K562 (cell line): ENCODE measurements at regions not wholly inside any gene's neighbourhood (a gene's known extent, or its start where the extent isn't known, plus 50 kb on each side); places are given as distances from the start of the nearest gene placed in this dataset.

Experiments used
- CCAR2 ChIP-seq: fragments of 200-400 bp; formaldehyde crosslinking; IDR thresholded peaks from 2 replicates; pipeline ENCODE4 v1.6.1; 2017; ENCODE audit warnings: mild to moderate bottlenecking, low read depth, low read length
- ESRRA ChIP-seq: fragments of 450-650 bp; IDR thresholded peaks from 2 replicates; pipeline ENCODE4 v1.6.1; 2014; ENCODE audit warnings: low read depth, mild to moderate bottlenecking, moderate library complexity, borderline replicate concordance
- MTA1 ChIP-seq: fragments of 450-650 bp; IDR thresholded peaks from 2 replicates; pipeline ENCODE4 v1.6.1; 2017; ENCODE audit warnings: borderline replicate concordance
- NFE2 ChIP-seq: IDR thresholded peaks from 2 replicates; pipeline ENCODE4 v1.6.1; 2014; ENCODE audit warnings: antibody characterized with exemption, low read depth
- ZBTB17 ChIP-seq: fragments of 450-650 bp; formaldehyde crosslinking; IDR thresholded peaks from 2 replicates; pipeline ENCODE4 v1.4.0; 2020; ENCODE audit warnings: mild to moderate bottlenecking
- ZEB2 ChIP-seq: fragments of 450-650 bp; IDR thresholded peaks from 2 replicates; pipeline ENCODE4 v1.6.1; 2016
- ZNF311 ChIP-seq: fragments of 250-450 bp; sonication (Bioruptor Pico); IDR thresholded peaks from 2 replicates; pipeline ENCODE4 v1.4.0; 2020; ENCODE audit warnings: mild to moderate bottlenecking, moderate library complexity
- ZNF76 ChIP-seq: fragments of 250-450 bp; sonication (Bioruptor Pico); IDR thresholded peaks from 2 replicates; pipeline ENCODE4 v1.4.0; 2020; ENCODE audit warnings: mild to moderate bottlenecking, moderate library complexity, borderline replicate concordance
- TF ChIP-seq, protein P1 (sequence below): fragments of 450-650 bp; IDR thresholded peaks from 2 replicates; pipeline ENCODE4 v1.6.1; 2017; ENCODE audit warnings: antibody characterized with exemption, mild to moderate bottlenecking
- TF ChIP-seq, protein P2 (sequence below): sonication (generic); formaldehyde crosslinking; IDR thresholded peaks from 2 replicates; pipeline ENCODE4 v1.8.1; 2023; ENCODE audit warnings: mild to moderate bottlenecking, missing genetic modification reagents
- TF ChIP-seq, protein P3 (sequence below): fragments of 450-650 bp; IDR thresholded peaks from 2 replicates; pipeline ENCODE4 v1.7.1; 2018; ENCODE audit warnings: mild to moderate bottlenecking, low read depth; ENCODE audit not compliant: partially characterized antibody
- TF ChIP-seq, protein P4 (sequence below): fragments of 150-350 bp; conservative IDR thresholded peaks from 2 replicates; pipeline ENCODE4 v1.6.1; 2014; ENCODE audit warnings: low read length
- TF ChIP-seq, protein P5 (sequence below): fragments of 250-450 bp; sonication (Bioruptor Pico); IDR thresholded peaks from 2 replicates; pipeline ENCODE4 v1.5.0; 2022; ENCODE audit warnings: mild to moderate bottlenecking

DNA sequence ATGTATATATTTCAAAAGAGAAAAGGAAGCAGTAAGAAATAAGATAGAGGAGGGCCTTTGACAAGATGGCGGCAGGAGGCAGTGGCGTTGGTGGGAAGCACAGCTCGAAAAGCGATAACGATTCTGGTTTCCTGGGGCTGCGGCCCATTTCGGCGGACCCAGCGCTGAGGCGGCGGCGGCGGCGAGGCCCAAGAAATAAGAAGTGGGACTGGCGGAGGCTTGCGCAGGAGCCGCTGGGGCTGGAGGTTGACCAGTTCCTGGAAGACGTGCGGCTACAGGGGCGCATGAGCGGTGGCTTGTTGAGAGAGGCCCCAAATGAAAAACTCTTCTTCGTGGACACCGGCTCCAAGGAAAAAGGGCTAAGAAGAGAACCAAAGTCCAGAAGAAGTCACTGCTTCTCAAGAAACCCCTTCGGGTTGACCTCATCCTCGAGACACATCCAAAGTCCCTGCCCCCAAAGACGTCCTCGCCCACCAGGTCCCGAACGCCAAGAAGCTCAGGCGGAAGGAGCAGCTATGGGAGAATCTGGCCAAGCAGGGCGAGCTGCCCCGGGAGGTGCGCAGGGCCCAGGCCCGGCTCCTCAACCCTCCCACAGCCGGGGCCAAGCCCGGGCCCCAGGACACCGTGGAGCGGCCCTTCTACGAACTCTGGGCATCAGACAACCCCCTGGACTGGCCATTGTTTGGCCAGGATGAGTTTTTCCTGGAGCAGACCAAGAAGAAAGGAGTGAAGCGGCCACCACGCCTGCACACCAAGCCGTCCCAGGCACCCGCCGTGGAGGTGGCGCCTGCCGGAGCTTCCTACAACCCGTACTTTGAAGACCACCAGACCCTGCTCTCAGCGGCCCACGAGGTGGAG lies 624.3 kb downstream of the MCTP2 start (continued):
- TF ChIP-seq, protein P1, sequence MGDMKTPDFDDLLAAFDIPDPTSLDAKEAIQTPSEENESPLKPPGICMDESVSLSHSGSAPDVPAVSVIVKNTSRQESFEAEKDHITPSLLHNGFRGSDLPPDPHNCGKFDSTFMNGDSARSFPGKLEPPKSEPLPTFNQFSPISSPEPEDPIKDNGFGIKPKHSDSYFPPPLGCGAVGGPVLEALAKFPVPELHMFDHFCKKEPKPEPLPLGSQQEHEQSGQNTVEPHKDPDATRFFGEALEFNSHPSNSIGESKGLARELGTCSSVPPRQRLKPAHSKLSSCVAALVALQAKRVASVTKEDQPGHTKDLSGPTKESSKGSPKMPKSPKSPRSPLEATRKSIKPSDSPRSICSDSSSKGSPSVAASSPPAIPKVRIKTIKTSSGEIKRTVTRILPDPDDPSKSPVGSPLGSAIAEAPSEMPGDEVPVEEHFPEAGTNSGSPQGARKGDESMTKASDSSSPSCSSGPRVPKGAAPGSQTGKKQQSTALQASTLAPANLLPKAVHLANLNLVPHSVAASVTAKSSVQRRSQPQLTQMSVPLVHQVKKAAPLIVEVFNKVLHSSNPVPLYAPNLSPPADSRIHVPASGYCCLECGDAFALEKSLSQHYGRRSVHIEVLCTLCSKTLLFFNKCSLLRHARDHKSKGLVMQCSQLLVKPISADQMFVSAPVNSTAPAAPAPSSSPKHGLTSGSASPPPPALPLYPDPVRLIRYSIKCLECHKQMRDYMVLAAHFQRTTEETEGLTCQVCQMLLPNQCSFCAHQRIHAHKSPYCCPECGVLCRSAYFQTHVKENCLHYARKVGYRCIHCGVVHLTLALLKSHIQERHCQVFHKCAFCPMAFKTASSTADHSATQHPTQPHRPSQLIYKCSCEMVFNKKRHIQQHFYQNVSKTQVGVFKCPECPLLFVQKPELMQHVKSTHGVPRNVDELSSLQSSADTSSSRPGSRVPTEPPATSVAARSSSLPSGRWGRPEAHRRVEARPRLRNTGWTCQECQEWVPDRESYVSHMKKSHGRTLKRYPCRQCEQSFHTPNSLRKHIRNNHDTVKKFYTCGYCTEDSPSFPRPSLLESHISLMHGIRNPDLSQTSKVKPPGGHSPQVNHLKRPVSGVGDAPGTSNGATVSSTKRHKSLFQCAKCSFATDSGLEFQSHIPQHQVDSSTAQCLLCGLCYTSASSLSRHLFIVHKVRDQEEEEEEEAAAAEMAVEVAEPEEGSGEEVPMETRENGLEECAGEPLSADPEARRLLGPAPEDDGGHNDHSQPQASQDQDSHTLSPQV, result peak; percentile 46; the same call in 1 of the 2 replicates
- TF ChIP-seq ZNF76, result no peak
- TF ChIP-seq, protein P2, sequence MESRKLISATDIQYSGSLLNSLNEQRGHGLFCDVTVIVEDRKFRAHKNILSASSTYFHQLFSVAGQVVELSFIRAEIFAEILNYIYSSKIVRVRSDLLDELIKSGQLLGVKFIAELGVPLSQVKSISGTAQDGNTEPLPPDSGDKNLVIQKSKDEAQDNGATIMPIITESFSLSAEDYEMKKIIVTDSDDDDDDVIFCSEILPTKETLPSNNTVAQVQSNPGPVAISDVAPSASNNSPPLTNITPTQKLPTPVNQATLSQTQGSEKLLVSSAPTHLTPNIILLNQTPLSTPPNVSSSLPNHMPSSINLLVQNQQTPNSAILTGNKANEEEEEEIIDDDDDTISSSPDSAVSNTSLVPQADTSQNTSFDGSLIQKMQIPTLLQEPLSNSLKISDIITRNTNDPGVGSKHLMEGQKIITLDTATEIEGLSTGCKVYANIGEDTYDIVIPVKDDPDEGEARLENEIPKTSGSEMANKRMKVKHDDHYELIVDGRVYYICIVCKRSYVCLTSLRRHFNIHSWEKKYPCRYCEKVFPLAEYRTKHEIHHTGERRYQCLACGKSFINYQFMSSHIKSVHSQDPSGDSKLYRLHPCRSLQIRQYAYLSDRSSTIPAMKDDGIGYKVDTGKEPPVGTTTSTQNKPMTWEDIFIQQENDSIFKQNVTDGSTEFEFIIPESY (CRISPR knock-in tag), result no peak
- TF ChIP-seq CCAR2, result no peak
- TF ChIP-seq ZBTB17 (CRISPR knock-in tag), result no peak
- TF ChIP-seq MTA1, result no peak
- TF ChIP-seq NFE2, result no peak
- TF ChIP-seq, protein P3, sequence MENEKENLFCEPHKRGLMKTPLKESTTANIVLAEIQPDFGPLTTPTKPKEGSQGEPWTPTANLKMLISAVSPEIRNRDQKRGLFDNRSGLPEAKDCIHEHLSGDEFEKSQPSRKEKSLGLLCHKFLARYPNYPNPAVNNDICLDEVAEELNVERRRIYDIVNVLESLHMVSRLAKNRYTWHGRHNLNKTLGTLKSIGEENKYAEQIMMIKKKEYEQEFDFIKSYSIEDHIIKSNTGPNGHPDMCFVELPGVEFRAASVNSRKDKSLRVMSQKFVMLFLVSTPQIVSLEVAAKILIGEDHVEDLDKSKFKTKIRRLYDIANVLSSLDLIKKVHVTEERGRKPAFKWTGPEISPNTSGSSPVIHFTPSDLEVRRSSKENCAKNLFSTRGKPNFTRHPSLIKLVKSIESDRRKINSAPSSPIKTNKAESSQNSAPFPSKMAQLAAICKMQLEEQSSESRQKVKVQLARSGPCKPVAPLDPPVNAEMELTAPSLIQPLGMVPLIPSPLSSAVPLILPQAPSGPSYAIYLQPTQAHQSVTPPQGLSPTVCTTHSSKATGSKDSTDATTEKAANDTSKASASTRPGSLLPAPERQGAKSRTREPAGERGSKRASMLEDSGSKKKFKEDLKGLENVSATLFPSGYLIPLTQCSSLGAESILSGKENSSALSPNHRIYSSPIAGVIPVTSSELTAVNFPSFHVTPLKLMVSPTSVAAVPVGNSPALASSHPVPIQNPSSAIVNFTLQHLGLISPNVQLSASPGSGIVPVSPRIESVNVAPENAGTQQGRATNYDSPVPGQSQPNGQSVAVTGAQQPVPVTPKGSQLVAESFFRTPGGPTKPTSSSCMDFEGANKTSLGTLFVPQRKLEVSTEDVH, result no peak
- no peak for TF ChIP-seq ESRRA
- no peak for TF ChIP-seq ZEB2
- TF ChIP-seq, protein P4, sequence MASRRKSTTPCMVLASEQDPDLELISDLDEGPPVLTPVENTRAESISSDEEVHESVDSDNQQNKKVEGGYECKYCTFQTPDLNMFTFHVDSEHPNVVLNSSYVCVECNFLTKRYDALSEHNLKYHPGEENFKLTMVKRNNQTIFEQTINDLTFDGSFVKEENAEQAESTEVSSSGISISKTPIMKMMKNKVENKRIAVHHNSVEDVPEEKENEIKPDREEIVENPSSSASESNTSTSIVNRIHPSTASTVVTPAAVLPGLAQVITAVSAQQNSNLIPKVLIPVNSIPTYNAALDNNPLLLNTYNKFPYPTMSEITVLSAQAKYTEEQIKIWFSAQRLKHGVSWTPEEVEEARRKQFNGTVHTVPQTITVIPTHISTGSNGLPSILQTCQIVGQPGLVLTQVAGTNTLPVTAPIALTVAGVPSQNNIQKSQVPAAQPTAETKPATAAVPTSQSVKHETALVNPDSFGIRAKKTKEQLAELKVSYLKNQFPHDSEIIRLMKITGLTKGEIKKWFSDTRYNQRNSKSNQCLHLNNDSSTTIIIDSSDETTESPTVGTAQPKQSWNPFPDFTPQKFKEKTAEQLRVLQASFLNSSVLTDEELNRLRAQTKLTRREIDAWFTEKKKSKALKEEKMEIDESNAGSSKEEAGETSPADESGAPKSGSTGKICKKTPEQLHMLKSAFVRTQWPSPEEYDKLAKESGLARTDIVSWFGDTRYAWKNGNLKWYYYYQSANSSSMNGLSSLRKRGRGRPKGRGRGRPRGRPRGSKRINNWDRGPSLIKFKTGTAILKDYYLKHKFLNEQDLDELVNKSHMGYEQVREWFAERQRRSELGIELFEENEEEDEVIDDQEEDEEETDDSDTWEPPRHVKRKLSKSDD, result no peak
- no peak for TF ChIP-seq ZNF311 (CRISPR knock-in tag)
- TF ChIP-seq, protein P5, sequence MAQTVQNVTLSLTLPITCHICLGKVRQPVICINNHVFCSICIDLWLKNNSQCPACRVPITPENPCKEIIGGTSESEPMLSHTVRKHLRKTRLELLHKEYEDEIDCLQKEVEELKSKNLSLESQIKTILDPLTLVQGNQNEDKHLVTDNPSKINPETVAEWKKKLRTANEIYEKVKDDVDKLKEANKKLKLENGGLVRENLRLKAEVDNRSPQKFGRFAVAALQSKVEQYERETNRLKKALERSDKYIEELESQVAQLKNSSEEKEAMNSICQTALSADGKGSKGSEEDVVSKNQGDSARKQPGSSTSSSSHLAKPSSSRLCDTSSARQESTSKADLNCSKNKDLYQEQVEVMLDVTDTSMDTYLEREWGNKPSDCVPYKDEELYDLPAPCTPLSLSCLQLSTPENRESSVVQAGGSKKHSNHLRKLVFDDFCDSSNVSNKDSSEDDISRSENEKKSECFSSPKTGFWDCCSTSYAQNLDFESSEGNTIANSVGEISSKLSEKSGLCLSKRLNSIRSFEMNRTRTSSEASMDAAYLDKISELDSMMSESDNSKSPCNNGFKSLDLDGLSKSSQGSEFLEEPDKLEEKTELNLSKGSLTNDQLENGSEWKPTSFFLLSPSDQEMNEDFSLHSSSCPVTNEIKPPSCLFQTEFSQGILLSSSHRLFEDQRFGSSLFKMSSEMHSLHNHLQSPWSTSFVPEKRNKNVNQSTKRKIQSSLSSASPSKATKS (CRISPR knock-in tag), result no peak
